IMR-90 (cell line): ENCODE measurements at regions not wholly inside any gene's neighbourhood (a gene's known extent, or its start where the extent isn't known, plus 50 kb on each side); places are given as distances from the start of the nearest gene placed in this dataset.

Source experiments
- ATAC-seq: fragments of 200-7000 bp; cut with Tn5 transposase; 2 replicates; pipeline ENCODE4 v1.9.1; 2020; ENCODE audit warnings: low read depth, mild to moderate bottlenecking, moderate library complexity
- BruUV-seq: library from RNA; stranded (reverse); fragments of 400-500 nt; replicated peaks from 2 replicates; lab custom pipeline; 2021; lab: Mats Ljungman, UMichigan
- CTCF ChIA-PET: fragments of 300-600 bp; formaldehyde crosslinking; extraction: SDS; loops from one replicate; lab custom pipeline; 2021; ENCODE audit warnings: antibody characterized with exemption; lab: Yijun Ruan, JAX
- POLR2A ChIA-PET: fragments of 300-600 bp; sonication (Branson Sonifier 250); formaldehyde crosslinking; loops from one replicate; lab custom pipeline; 2022; ENCODE audit warnings: antibody characterized with exemption; ENCODE audit not compliant: unreplicated experiment; lab: Charles Lee
- DNase-seq: peaks from one replicate; pipeline ENCODE4 v3.0.0; 2013
- H2AFZ ChIP-seq: replicated peaks from 2 replicates; pipeline ENCODE3; 2013; ENCODE audit warnings: low read length, mild to moderate bottlenecking; ENCODE audit not compliant: poor library complexity
- H2AK5ac ChIP-seq: 2 replicates; pipeline ENCODE4 v1.6.1; 2013; ENCODE audit warnings: low read depth, low read length, inconsistent platforms
- H2AK9ac ChIP-seq: replicated peaks from 2 replicates; pipeline ENCODE3; 2013; ENCODE audit warnings: mild to moderate bottlenecking, low read depth, low read length, moderate library complexity; ENCODE audit not compliant: poor library complexity
- H2BK120ac ChIP-seq: 2 replicates; pipeline ENCODE4 v1.6.1; 2013; ENCODE audit warnings: low read depth, low read length, inconsistent platforms
- H2BK15ac ChIP-seq: 3 replicates; pipeline ENCODE4 v1.6.1; 2013; ENCODE audit warnings: low read depth, low read length, inconsistent platforms
- H2BK20ac ChIP-seq: 2 replicates; pipeline ENCODE4 v1.6.1; 2013; ENCODE audit warnings: low read depth, mild to moderate bottlenecking, inconsistent platforms, low read length, moderate library complexity
- H2BK5ac ChIP-seq: 2 replicates; pipeline ENCODE4 v1.6.1; 2013; ENCODE audit warnings: mild to moderate bottlenecking, low read depth, low read length, inconsistent platforms; ENCODE audit not compliant: poor library complexity, severe bottlenecking
- H3K14ac ChIP-seq: replicated peaks from 2 replicates; pipeline ENCODE4 v1.6.1; 2013; ENCODE audit warnings: low read depth, low read length, inconsistent platforms
- H3K18ac ChIP-seq: 2 replicates; pipeline ENCODE4 v1.6.1; 2013; ENCODE audit warnings: low read depth, low read length, control low read depth
- H3K23ac ChIP-seq: 2 replicates; pipeline ENCODE4 v1.6.1; 2013; ENCODE audit warnings: low read depth, low read length, inconsistent platforms
- H3K27ac ChIP-seq: 2 replicates; pipeline ENCODE4 v1.5.1; 2013; ENCODE audit warnings: mild to moderate bottlenecking, control low read depth, low read length; ENCODE audit not compliant: insufficient read depth
- H3K27me3 ChIP-seq: 2 replicates; pipeline ENCODE4 v1.6.1; 2013; ENCODE audit warnings: low read length; ENCODE audit not compliant: control insufficient read depth, insufficient read depth
- H3K36me3 ChIP-seq: 2 replicates; pipeline ENCODE4 v1.6.1; 2013; ENCODE audit warnings: low read length, mixed read lengths; ENCODE audit not compliant: control insufficient read depth, insufficient read depth
- H3K4ac ChIP-seq: 2 replicates; pipeline ENCODE4 v1.6.1; 2013; ENCODE audit warnings: low read depth, low read length, inconsistent platforms
- H3K4me1 ChIP-seq: 2 replicates; pipeline ENCODE4 v1.6.1; 2013; ENCODE audit warnings: low read length, mixed read lengths; ENCODE audit not compliant: control insufficient read depth, insufficient read depth
- H3K4me2 ChIP-seq: 2 replicates; pipeline ENCODE4 v1.6.1; 2013; ENCODE audit warnings: low read depth, mild to moderate bottlenecking, control low read depth, low read length, moderate library complexity
- H3K4me3 ChIP-seq: 2 replicates; pipeline ENCODE4 v1.5.1; 2013; ENCODE audit warnings: low read depth, mild to moderate bottlenecking, control low read depth, low read length, moderate library complexity; ENCODE audit not compliant: insufficient read depth
- H3K56ac ChIP-seq: 2 replicates; pipeline ENCODE4 v1.6.1; 2013; ENCODE audit warnings: low read length, inconsistent platforms; ENCODE audit not compliant: insufficient read depth; ENCODE audit errors: extremely low read depth
- H3K79me1 ChIP-seq, 2 experiments: 2 replicates each; pipeline ENCODE4 v1.6.1; 2013; ENCODE audit warnings: low read length in 2 of 2, inconsistent platforms in 1 of 2, low read depth in 1 of 2
- H3K9ac ChIP-seq: 2 replicates; pipeline ENCODE4 v1.6.1; 2013; ENCODE audit warnings: low read depth, low read length, control low read depth
- H3K9me1 ChIP-seq: 2 replicates; pipeline ENCODE4 v1.6.1; 2013; ENCODE audit warnings: low read length, inconsistent platforms; ENCODE audit not compliant: insufficient read depth
- H3K9me3 ChIP-seq: 2 replicates; pipeline ENCODE4 v1.6.1; 2013; ENCODE audit warnings: low read length; ENCODE audit not compliant: control insufficient read depth, insufficient read depth
- H4K20me1 ChIP-seq: 2 replicates; pipeline ENCODE4 v1.6.1; 2013; ENCODE audit warnings: low read length, inconsistent platforms; ENCODE audit not compliant: insufficient read depth
- H4K5ac ChIP-seq: 2 replicates; pipeline ENCODE4 v1.6.1; 2013; ENCODE audit warnings: mild to moderate bottlenecking, low read depth, low read length, control low read depth
- H4K8ac ChIP-seq, 2 experiments: 2 replicates each; pipeline ENCODE4 v1.6.1; 2013; ENCODE audit warnings: low read depth in 2 of 2, low read length in 2 of 2, control low read depth in 1 of 2, inconsistent platforms in 1 of 2
- H4K91ac ChIP-seq: 2 replicates; pipeline ENCODE4 v1.6.1; 2013; ENCODE audit warnings: low read depth, low read length, inconsistent platforms; ENCODE audit not compliant: insufficient read depth
- BHLHE40 ChIP-seq: fragments of 150-350 bp; IDR thresholded peaks from 2 replicates; pipeline ENCODE4 v1.6.1; 2016; ENCODE audit warnings: mild to moderate bottlenecking, low read depth, low read length
- CEBPB ChIP-seq: IDR thresholded peaks from 2 replicates; pipeline ENCODE4 v1.6.1; 2012; ENCODE audit warnings: low read depth, low read length, improper control_type of control experiment
- RAD21 ChIP-seq: IDR thresholded peaks from 2 replicates; pipeline ENCODE4 v1.6.1; 2012; ENCODE audit warnings: low read length, improper control_type of control experiment
- RCOR1 ChIP-seq: IDR thresholded peaks from 2 replicates; pipeline ENCODE4 v1.6.1; 2012; ENCODE audit warnings: mild to moderate bottlenecking, low read length, improper control_type of control experiment; ENCODE audit not compliant: insufficient replicate concordance
- SMC3 ChIP-seq: fragments of 150-350 bp; IDR thresholded peaks from 2 replicates; pipeline ENCODE4 v1.6.1; 2016; ENCODE audit warnings: low read depth, mild to moderate bottlenecking, antibody characterized with exemption, low read length, moderate library complexity
- dilution Hi-C: fragments of 300-500 bp; cut with HindIII; formaldehyde crosslinking; loops from one replicate; pipeline ENCODE4 v1.14.3; 2018; ENCODE audit warnings: low sequenced_read_pairs; ENCODE audit not compliant: unreplicated experiment
- in situ Hi-C: fragments of 300-500 bp; cut with MboI; formaldehyde crosslinking; loops from 3 replicates; pipeline ENCODE4 v1.14.3; 2019; ENCODE audit warnings: low sequenced_read_pairs, inconsistent platforms, mixed read lengths
- intact Hi-C: fragments of 100-400 bp; cut with micrococcal nuclease; formaldehyde crosslinking; loops from 2 replicates; pipeline ENCODE4 v1.10.0; 2022
- TF ChIP-seq, protein P1 (sequence below): fragments of 150-350 bp; IDR thresholded peaks from 2 replicates; pipeline ENCODE4 v1.6.1; 2016; ENCODE audit warnings: low read depth, mild to moderate bottlenecking, low read length, moderate library complexity, borderline replicate concordance
- TF ChIP-seq, protein P2 (sequence below): fragments of 150-350 bp; IDR thresholded peaks from 2 replicates; pipeline ENCODE4 v1.6.1; 2017; ENCODE audit warnings: mild to moderate bottlenecking, antibody characterized with exemption, low read length, low read depth
- TF ChIP-seq, protein P3 (sequence below): conservative IDR thresholded peaks from 2 replicates; pipeline ENCODE4 v1.5.1; 2012; ENCODE audit warnings: mild to moderate bottlenecking, low read depth, low read length, improper control_type of control experiment

DNA sequence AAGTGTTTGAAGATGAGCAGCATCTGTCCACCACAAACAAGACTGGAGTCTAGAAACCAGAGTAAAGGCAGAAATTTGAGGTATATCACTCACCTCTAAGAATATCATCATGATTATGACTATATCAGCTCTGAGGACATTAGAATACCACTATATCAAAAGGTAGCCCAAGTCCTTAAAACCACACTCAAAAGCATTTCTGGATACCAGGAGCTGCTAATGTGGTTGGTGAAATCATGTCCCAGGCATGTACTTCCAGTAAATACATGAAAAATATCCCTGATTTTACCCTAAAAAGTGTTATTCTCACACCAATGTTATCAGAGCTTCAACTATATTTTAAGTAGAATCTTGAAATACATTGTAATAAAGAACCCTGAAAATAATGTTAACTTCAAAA lies 136.3 kb upstream of the SMAD1 start:
- peak; percentile 8 for DNase-seq
- Histone ChIP-seq H3K4me3 (no peak overlapping the region), H3K56ac (no peak overlapping the region), H3K27ac (no peak overlapping the region), H3K27me3 (no peaks in the 10 kb centered on the region), H2BK15ac (no peak overlapping the region), H3K9me1 (no peaks in the 10 kb centered on the region), H2AK9ac (no peak overlapping the region), H3K18ac (no peak overlapping the region), H4K5ac (no peak overlapping the region), H2BK5ac (no peak overlapping the region), H3K36me3 (no peaks in the 10 kb centered on the region), H3K14ac (no peak overlapping the region), H2AFZ (no peak overlapping the region), H3K4me1 (no peaks in the 10 kb centered on the region), H4K8ac (no peak overlapping the region), H2BK120ac (no peak overlapping the region), H3K23ac (no peak overlapping the region), H3K9me3 (no peaks in the 10 kb centered on the region), H3K9ac (no peak overlapping the region), H3K4ac (no peak overlapping the region), H2BK20ac (no peak overlapping the region), H3K79me1 (no peaks in the 10 kb centered on the region), H4K20me1 (no peaks in the 10 kb centered on the region), H2AK5ac (no peak overlapping the region), H3K4me2 (no peak overlapping the region), H4K91ac (no peak overlapping the region)
- in situ Hi-C loops (no loop called here), dilution Hi-C loops (no loop called here), intact Hi-C loops (no loop called here)
- ATAC-seq, result no peak
- no TSS peak for BruUV-seq
- POLR2A ChIA-PET, result no interaction called here
- no peak for TF ChIP-seq SMC3
- no peak for TF ChIP-seq RCOR1
- no peak for TF ChIP-seq RAD21
- TF ChIP-seq BHLHE40, result no peak
- no peak for TF ChIP-seq CEBPB
- TF ChIP-seq, protein P1, sequence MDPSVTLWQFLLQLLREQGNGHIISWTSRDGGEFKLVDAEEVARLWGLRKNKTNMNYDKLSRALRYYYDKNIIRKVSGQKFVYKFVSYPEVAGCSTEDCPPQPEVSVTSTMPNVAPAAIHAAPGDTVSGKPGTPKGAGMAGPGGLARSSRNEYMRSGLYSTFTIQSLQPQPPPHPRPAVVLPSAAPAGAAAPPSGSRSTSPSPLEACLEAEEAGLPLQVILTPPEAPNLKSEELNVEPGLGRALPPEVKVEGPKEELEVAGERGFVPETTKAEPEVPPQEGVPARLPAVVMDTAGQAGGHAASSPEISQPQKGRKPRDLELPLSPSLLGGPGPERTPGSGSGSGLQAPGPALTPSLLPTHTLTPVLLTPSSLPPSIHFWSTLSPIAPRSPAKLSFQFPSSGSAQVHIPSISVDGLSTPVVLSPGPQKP, result no peak
- TF ChIP-seq, protein P2, sequence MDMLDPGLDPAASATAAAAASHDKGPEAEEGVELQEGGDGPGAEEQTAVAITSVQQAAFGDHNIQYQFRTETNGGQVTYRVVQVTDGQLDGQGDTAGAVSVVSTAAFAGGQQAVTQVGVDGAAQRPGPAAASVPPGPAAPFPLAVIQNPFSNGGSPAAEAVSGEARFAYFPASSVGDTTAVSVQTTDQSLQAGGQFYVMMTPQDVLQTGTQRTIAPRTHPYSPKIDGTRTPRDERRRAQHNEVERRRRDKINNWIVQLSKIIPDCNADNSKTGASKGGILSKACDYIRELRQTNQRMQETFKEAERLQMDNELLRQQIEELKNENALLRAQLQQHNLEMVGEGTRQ, result no peak
- TF ChIP-seq, protein P3, sequence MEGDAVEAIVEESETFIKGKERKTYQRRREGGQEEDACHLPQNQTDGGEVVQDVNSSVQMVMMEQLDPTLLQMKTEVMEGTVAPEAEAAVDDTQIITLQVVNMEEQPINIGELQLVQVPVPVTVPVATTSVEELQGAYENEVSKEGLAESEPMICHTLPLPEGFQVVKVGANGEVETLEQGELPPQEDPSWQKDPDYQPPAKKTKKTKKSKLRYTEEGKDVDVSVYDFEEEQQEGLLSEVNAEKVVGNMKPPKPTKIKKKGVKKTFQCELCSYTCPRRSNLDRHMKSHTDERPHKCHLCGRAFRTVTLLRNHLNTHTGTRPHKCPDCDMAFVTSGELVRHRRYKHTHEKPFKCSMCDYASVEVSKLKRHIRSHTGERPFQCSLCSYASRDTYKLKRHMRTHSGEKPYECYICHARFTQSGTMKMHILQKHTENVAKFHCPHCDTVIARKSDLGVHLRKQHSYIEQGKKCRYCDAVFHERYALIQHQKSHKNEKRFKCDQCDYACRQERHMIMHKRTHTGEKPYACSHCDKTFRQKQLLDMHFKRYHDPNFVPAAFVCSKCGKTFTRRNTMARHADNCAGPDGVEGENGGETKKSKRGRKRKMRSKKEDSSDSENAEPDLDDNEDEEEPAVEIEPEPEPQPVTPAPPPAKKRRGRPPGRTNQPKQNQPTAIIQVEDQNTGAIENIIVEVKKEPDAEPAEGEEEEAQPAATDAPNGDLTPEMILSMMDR, result no peak
- CTCF ChIA-PET, result no interaction called here
